Skin of body (tissue), 1 donor: ENCODE measurements at regions not wholly inside any gene's neighbourhood (a gene's known extent, or its start where the extent isn't known, plus 50 kb on each side); places are given as distances from the start of the nearest gene placed in this dataset.

Experiments used
- DNase-seq: peaks from one replicate; lab custom pipeline; 2025; lab: John Stamatoyannopoulos, UW

GRCh38 chr6:100268326-100268725 lies 196.4 kb downstream of the SIM1 start:
- no peak for DNase-seq

DNA sequence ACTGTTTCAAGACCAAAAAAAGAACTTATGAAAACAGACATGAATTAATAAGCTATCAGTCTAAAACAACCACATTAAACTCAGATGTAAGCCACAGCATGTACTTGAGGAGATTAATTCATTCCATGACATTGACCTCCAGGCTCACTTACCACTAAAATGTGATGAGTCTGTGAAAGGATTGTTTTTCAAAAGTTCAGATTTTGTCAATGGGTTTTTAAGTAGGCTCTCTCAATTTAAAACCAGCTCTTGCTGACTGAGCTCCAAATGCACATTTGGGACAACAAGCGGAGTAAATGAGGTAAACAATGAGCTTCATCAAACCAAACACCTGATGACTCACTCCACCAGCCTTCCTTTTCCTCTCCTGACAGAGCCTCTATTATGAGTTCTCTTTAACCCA lies 197.0 kb downstream of the SIM1 start:
- no peak for DNase-seq

DNA sequence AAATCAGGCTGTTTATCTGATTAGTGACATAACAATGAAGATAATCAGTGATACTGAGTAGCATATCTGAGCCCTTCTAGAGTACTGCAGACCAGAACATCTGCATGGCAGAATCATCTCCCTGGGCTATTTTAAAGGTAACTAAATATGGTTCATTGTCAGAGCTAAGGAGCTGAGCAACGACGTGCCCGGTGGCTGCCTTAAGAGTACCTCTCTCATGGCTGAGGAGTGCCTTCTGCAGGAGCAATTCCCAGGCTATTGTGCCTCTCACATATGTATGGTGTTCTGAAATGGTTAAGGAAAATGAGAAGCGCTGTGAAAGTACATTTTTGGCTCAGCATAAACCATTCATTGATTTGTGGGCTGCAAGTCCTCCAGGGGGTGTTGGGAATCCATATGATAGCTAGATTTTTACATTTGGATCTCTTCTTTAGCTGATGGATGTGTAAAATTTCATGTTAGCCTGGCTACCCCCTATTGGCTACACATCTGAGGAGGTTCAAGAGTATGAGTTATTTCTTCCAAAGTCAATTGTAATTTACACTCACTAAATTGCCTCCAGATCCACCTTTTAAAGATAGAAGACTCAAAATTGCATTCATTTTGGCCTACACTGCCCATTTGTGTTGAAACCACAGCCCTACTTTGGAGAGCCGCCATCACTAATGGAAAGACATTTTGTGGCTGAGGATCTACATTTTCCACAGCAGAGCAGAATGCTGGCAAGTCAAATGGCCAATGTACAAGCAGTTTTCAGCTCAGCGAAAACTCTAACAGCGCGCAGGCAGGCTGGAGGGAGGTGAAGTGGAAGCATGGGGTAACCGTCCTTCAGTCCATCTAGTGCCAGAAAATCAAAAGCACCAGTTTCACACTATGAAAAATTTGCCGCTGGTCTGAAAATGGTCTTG lies 198.0 kb downstream of the SIM1 start:
- DNase-seq, result peak; percentile 60

DNA sequence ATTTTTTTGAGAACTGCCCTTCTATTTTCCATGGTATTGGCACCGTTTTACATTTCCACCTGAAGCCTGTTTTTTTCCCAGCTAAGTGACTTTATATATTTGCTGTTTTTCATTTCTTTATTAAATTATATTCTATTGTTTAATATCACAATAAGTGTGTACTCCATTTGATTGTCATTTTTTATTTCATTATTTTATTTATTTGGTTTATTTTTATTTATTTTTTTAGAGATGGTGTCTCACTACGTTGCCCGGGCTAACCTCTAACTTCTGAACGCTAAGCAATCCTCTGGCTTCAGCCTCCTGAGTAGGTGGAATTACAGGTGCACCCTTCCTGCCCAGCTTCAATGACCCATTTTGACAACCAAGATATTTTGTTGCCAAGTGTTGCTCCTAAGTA lies 202.6 kb downstream of the SIM1 start:
- DNase-seq, result no peak

DNA sequence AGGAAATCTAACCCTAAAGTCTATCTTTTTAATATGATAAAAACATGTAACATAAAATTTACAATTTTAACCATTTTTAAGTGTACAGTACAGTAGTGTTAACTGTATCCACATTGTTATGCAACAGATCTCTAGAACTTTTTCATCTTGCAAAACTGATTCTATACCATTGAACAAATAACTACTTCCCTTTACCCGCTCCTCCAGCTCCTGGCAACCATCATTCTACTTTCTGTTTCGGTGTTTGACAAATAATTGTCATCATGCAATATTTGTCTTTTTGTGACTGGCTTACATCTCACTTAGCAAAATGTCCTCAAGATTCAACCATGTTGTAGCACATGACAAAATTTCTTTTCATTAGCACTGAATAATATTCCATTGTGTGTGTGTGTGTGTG lies 203.2 kb downstream of the SIM1 start:
- no peak for DNase-seq

DNA sequence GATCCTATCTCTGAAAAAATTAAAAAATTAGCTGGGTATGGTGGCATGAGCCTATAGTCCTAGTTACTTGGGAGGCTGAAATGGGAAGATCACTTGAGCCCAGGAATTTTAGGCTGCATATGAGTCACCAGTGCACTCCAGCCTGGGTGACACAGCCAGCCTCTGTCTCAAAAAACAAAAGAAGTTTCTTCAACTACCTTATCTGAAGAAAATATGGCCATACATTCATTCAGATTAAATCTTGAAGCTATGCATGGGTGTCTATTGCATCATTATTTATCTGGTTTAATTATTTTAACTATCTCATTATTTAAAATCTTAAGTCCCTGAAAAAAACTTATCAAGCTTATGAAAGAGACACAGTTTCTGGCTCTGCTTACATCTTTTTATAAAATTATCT lies 204.1 kb downstream of the SIM1 start:
- DNase-seq, result no peak

DNA sequence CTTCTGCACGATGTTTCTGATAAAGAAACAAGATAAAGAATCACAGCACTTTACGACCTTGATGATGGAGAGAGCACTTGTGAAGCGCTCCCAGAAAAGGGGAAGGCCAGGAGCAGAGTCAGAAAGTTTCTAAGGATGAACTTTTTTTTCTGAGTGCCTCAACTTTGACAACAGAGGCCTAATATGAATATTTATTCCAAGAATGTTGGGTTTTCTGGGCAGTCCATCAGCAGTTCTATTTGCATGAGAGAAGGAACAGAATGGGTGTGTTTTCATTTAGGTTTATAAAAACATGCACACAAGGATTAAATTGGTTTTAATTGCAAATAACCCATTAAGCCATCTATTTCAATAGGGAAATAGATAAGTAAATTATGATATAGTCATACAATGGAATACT lies 204.9 kb downstream of the SIM1 start:
- DNase-seq, result no peak

DNA sequence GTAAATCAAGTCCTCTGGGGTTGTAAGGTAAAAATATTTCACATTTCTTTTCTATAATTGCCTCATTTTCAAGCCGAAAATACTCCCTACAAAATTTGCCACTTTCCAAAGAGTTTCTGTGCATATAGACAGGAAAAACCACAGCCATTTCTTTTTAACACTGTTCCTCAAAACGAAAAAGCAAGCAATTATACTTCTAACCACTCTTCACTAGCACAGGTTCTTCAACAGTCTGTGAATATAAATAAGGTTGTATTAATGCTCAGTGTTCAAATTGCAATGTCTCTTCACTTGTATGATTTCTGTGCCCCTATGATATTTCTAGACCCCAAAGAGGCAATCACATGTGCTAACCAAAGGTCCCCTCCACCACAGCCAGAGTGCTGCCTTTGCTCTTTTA lies 206.0 kb downstream of the SIM1 start:
- no peak for DNase-seq

- DNase-seq, result peak; percentile 55
Observed at GRCh38 chr6:100257793-100258395, 206.8 kb downstream of the SIM1 start.

DNA sequence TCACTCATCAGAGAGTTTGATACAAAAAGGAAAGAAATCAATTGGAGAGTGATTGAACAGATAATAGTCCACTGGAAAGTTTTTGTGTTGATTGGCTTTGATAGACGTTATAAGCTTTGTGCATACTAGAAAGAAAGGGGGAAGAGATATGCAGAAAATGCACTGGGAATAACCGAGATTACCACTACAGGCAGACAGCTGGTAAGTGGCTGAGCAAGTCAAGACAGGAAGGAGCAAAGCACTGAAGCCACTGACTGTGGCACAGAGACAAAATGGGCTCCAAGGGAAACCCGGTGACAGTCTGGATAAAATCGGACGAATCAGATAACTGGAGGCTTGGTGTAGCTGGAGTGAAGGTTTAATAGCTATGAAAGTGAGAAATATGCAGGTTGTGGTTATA lies 209.0 kb downstream of the SIM1 start:
- DNase-seq, result no peak

DNA sequence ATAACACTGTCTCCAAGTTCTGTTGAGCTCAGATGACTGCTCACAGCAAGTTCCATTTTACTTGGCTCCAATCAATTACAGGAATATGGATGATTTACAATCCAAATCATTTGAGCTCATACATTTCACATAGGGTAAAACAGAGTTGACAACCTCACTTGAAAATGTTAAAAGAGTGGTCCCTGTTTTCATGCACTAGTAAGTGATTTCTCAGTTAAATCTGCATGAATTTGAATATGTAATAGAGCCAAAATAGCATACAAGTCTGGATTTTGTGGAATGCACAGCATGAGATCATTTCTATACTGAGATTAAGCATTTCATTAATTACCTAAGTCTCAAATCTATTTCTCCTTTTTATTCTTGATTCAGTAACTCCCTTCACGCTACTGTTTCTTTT lies 217.6 kb downstream of the SIM1 start:
- no peak for DNase-seq

DNA sequence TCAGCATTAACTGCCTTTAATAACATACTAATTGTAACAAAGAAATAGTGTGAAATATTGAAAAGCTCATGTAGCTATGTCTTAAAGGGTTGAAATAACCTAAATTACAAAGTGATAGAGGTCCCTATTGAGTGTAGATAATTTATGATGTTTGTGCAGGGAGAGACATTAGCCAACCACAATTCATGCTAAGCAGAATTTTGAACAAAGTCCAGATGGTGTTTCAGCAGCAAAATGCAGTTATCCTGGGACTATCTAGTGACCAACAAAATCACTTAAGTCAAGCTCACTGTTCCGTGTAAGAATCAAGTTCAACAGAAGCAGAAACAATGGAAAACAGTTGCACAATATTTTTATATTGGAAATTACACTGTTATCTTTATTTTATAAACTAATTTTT lies 218.5 kb downstream of the SIM1 start:
- no peak for DNase-seq

GRCh38 chr6:100240798-100241197 lies 223.9 kb downstream of the SIM1 start:
- DNase-seq, result no peak

DNA sequence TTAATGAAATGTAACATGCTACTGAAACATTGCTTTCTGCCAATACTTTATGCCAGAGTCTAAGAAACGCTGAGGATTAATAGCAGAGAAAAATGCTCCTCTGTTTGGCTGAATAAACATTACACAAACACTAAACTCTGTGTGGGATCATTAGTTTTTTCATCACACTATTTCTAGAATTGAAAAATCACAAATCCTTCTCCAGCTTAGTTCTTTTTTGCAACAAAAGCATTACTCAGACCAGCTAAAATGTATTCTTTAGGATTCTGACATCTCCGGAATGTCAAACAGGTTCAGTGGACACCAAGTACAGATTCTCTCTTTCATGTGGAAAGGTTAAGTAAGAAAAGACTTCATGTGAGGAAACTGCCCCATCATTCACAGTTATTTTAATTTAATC lies 226.9 kb downstream of the SIM1 start:
- DNase-seq, result no peak

DNA sequence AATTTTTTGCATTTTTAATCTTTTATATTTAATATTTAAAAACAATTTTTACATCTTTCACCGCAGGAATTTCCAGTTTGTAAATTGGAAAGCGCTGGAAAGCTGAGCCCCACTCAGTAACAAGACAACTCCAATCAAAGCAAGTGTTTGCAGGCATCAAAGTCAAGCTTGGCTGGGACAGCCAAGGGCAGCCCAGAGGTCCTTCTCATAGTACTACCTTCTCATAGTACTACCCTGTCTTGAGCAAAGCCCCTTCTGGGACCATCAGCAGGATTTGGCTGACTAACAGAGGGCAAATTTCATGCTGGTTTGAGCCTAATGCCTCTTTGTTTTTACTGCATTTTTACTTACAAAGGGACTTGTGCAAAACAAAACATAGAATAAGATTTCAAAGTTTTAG lies 228.3 kb downstream of the SIM1 start:
- no peak for DNase-seq

DNA sequence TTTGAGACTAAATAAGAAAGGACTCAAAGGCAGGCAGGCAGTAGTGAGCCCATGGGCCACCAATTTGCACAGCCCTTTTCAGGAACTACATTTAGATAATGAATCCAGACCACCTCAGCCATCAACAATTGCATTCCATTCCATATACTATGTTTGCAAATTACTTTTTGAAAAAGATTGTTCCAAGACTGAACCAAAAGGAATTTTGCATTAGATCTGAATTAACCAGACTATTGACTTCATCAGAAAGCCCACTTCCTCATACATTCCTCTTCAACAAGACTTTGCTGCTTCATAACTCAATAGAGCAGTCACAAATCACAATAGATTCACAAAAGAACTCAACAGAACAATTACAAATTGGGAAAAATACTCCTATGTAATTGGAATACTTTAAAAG lies 229.1 kb downstream of the SIM1 start:
- no peak for DNase-seq

DNA sequence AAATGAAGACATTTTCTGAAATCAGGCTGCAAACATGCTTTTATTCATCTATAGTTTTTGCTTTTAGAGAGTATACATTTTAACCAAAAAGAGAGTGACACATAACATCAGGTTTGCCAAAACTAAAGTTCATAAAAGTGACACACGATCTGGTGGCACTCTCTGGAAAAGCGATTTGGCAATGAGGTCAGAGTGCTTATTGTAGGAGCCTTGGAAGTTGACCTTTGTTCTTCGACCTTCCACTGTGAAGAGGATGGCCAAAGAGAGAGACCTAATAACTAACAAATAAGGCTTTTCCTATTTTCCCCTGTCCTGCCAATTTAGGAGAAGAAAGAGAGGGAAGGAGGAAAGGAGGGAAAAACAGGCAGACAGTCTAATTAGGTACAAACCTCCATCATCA lies 230.1 kb downstream of the SIM1 start:
- DNase-seq, result no peak

DNA sequence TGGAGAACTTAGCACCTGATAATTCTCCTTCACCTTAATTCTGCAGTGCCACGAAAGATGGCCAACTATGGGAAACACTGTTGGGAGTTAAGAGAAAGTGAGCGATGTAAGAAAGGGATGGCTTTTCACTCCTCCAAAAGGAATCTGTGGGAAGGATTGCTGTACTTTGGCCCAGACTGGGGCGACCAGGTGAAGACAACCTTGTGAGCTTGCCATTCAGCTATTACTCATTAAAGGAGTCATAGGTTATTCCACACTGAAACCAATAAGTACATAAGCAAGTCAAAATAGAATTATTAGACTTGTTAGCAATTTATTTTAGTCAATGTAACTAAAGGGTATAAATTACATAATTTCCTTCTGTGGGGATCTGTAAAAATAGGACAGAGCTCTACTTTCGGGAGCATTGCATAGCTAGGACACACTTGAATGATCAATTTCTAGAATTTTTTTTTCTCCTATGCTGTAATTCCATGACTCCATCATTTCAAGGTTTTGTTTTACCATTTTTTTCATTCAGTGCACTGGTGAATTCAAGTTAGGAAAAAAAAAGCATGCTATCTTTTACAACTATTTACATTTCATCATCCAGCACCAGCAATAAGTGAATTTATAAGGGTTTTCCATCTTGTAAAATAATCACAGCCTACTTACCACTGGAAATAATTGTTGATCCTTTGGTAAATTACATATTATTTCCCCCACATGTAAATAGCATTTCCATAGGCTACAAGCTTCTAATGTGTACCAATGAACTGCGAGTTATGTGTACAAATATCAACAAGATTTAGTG lies 231.7 kb downstream of the SIM1 start:
- DNase-seq, result no peak

DNA sequence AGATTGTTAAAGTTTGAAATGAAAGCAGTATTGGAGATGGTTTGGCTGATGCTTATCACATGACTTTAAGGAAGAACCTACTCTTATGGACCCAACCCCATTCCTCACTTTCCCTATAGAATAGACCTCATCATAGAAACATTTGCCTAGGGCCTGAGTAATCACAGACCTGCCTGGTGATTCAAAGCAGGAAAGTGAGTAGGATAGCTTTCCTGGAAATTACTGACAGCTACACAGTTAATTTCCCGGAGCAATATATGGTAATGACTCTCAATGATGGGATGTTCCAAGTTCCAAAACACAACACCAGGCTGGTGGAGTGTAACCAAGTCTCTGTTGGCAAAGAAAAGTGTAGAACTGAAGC lies 233.8 kb downstream of the SIM1 start:
- DNase-seq, result no peak

DNA sequence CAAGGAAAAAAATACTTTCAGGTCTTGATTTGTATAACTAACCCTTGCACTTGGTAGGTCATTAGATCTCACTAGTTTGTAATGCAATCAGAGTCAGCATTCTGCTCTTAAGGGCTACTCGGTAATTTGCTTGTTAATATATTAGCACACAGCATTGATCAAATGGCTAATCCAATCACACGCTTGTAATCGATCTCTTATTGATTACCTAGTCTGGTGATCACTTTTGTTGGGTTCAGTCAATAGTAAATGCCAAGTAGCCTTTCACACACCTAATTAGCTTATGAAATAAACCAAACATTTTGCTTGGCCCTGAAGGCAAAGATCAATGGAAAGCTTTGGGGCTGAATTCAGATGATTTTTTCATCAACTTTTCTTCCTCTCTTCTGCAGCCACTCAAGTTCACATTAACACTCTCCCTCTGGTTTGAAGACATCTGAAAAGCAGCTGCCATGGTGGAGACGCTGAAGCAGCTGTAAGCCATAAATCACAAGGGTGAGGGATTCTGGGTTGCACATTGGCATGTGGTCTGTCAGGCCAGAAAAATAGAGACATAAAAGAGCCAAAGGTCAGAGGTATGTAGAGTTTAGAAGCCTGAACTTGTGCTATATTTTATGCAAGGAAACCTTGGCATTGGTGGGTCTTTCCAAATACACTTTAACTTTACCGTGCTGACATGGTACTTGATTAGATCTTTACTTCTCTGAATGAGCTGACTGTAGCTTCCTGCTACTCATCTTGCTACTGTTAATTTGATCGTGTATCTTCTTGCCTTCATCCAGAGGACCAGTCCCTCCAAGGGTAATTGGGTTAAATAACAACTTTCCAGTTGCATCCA lies 234.4 kb downstream of the SIM1 start:
- DNase-seq, result peak; percentile 37

DNA sequence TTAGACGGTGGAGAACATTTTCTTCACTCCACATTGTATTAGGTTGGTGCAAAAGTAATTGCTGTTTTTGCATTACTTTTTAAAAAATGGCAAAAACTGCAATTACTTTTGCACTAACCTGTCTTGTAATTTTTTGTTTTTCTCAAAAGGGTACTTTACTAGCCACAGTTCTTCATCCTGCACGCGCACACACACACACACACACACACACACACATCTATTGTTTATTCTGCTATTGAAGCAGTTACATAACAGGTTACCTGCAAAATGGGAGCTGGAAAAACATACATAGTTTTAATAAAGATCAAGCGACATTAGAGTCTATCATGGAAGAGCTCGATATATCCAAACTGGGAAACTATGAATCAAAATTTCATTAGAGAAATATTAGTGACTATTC lies 235.2 kb downstream of the SIM1 start:
- DNase-seq, result no peak
